ENCODE measurements at regions not wholly inside any gene's neighbourhood (a gene's known extent, or its start where the extent isn't known, plus 50 kb on each side); places are given as distances from the start of the nearest gene placed in this dataset.

DNA sequence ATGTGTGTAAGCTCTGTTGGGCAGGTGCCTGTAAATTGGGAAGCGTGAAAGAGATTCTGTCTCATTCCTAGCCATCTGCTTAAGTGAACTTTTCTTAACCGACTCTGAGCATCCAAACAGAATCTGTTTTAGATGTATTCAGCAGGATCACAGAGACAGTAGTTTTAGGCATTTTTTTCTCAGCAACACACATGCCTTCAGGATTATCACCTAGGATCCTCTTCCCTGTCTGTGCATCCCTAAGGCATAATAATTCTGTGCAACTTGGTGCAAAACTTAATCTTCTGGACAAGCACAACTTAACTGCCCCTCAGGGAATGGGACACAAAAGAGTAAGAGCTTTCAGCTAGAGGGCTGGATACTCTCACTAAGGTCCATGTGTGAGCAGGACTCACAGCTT is 284.8 kb downstream of the C7orf25 start:
- H3K4me3 ChIP-seq (ENCODE audit: low read depth, low read length): no peak overlapping the region
- no peak for TF ChIP-seq CTCF (IDR thresholded peaks at IDR 0.05; ENCODE audit: low read depth, low read length)
- no peak for DNase-seq (ENCODE audit: low read depth, low spot score)
- in situ Hi-C loops (cut with HindIII; ENCODE audit: low sequenced_read_pairs): no loop called here

DNA sequence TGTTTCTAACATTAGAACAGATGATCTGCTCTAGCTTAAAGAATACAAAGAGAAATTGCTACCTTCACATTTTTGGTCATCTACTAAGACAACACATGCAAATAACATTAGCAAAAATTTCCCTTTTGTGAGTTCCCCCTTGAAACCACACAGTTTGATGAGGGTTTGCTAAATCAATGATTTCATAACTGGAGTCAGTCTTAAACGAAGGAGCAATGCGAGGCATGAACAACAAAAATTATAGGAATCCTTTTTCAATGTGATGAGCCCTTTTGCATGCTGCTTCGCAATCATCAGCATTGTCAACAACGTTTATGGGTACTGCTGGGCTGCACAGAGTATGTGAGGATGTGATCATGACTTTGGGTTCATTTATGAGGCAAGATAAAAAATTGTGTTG is 286.4 kb downstream of the C7orf25 start:
- no peak for DNase-seq (ENCODE audit: low read depth, low spot score)
- no peak overlapping the region for H3K4me3 ChIP-seq (ENCODE audit: low read depth, low read length)
- in situ Hi-C loops (cut with HindIII; ENCODE audit: low sequenced_read_pairs): no loop called here
- no peak for TF ChIP-seq CTCF (IDR thresholded peaks at IDR 0.05; ENCODE audit: low read depth, low read length)

GRCh38 chr7:42624471-42624870 is 287.4 kb downstream of the C7orf25 start:
- in situ Hi-C loops (cut with HindIII; ENCODE audit: low sequenced_read_pairs): no loop called here
- TF ChIP-seq CTCF (IDR thresholded peaks at IDR 0.05; ENCODE audit: low read depth, low read length): no peak
- DNase-seq (ENCODE audit: low read depth, low spot score): peak; percentile 21
- H3K4me3 ChIP-seq (ENCODE audit: low read depth, low read length): no peak overlapping the region

DNA sequence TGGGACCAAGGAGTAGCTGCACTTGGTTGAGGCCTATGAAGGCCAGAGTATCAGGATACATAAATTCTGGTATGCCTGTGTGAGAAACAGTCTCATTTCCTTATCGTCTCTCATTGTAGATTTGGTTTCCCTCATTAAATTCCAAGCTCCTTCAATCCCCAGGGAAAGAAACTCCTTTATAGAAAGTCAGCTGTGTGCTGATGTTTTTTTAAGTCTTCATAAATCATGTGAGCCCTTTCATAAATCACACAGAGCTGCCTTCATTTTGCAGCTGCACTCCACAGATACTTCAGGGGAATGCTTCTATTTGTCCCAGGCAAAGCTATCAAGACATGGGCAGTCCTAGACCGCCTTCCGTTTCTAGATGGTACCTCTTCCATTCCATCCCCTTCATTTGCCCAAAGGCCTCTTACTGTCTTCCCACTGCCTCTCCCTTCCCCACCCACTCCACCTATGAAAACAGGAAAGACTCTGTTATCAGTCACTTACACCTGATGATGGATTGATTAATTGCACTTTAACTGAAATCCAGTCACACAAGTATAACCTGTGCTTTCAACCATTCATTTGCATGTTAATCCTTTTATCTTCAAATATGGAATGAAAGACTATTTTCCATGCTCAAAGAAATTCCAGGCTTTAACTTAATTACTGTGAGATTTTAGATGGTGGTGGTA is 290.2 kb downstream of the C7orf25 start:
- DNase-seq (ENCODE audit: low read depth, low spot score): no peak
- TF ChIP-seq CTCF (IDR thresholded peaks at IDR 0.05; ENCODE audit: low read depth, low read length): no peak
- H3K4me3 ChIP-seq (ENCODE audit: low read depth, low read length): no peak overlapping the region
- in situ Hi-C loops (cut with HindIII; ENCODE audit: low sequenced_read_pairs): no loop called here

DNA sequence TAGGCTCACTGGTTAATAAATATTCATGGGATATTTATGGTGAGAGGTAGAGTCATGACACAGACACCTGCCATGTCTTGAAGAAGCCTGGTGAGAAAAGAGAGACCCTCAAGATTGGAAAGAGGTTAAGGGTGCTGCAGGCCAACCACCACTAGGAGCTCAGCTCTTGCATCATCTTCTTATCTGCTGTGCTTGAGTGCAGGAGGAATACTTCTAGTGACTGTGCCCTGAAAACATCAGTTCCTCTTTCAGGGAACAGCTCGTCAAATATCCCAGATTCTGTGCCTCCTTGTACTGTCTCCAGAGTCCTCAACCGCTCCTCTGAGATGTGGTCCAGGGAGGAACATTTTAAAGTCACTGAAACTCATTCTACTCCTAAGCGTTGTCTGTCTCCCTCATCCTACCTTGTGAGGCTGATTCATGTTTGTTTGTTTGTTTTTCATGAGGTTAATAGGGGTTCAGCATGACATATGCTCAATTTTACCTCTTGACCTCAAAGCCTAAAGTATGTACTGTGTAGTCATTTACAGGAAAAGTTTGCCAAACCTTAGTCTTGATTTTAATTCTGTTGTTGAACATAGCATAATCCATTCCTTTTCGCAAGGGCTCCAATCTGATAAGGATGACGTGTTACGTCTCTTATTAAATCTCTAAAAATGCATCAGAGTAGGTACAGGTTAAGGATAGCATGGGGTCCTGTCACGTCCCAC is 293.1 kb downstream of the C7orf25 start:
- TF ChIP-seq CTCF (IDR thresholded peaks at IDR 0.05; ENCODE audit: low read depth, low read length): no peak
- H3K4me3 ChIP-seq (ENCODE audit: low read depth, low read length): no peak overlapping the region
- no peak for DNase-seq (ENCODE audit: low read depth, low spot score)
- in situ Hi-C loops (cut with HindIII; ENCODE audit: low sequenced_read_pairs): no loop called here

DNA sequence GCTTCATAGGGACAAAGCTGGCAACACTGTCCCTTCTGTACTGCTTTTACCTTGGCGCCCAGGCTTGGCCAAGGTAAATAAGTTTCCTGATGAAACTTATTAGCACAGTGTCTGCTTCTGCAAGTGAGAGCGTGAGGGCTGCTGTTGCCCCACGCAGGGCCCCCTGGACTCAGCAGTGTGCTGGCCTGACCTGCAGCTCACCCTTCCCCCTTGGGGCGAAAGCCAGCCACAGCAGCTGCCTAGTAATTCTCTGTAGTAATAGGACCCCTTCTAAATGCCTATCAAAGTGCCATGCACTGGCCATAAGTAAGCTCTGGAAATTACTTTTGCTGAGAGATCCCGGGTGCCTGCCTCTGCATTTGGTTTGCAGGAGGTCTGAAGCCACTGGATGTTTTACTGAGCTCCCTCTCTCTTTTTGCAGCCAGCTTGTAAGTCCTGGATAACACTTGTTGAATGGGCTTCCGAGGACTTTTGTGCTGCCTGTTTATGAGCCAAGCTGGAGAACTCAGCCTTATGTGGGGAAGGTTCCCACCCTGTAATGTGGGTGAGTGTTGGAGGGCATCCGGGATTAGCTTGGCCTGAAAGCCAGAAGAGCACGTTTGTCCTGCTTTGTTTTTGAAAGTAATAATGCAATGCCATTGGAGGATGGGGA is 293.9 kb downstream of the C7orf25 start:
- no peak for TF ChIP-seq CTCF (IDR thresholded peaks at IDR 0.05; ENCODE audit: low read depth, low read length)
- H3K4me3 ChIP-seq (ENCODE audit: low read depth, low read length): no peak overlapping the region
- in situ Hi-C loops (cut with HindIII; ENCODE audit: low sequenced_read_pairs): no loop called here
- DNase-seq (ENCODE audit: low read depth, low spot score): peak; percentile 10

Data from astrocyte of the spinal cord (primary cell).